ENCODE measurements at regions not wholly inside any gene's neighbourhood (a gene's known extent, or its start where the extent isn't known, plus 50 kb on each side); places are given as distances from the start of the nearest gene placed in this dataset.

GRCh38 chr11:15723966-15724365 is 609.2 kb downstream of the INSC start:
- Histone ChIP-seq H3K9me3 (no peaks in the 10 kb centered on the region), H3K36me3 (no peaks in the 10 kb centered on the region), H3K4me3 (no peak overlapping the region), H3K27me3 (no peaks in the 10 kb centered on the region), H3K4me1 (no peaks in the 10 kb centered on the region), H3K27ac (no peak overlapping the region)
- no peak for DNase-seq
- intact Hi-C loops (cut with DNase I; ENCODE audit: low total_unique reads): no loop called here
- TF ChIP-seq CTCF (IDR thresholded peaks at IDR 0.05): no peak
- TF ChIP-seq POLR2A (IDR thresholded peaks at IDR 0.05): no peak

GRCh38 chr11:15724601-15725000 is 609.9 kb downstream of the INSC start:
- DNase-seq: no peak
- Histone ChIP-seq H3K4me1 (no peaks in the 10 kb centered on the region), H3K4me3 (no peak overlapping the region), H3K9me3 (no peaks in the 10 kb centered on the region), H3K36me3 (no peaks in the 10 kb centered on the region), H3K27ac (no peak overlapping the region), H3K27me3 (no peaks in the 10 kb centered on the region)
- intact Hi-C loops (cut with DNase I; ENCODE audit: low total_unique reads): no loop called here
- TF ChIP-seq POLR2A (IDR thresholded peaks at IDR 0.05): no peak
- TF ChIP-seq CTCF (IDR thresholded peaks at IDR 0.05): no peak

DNA sequence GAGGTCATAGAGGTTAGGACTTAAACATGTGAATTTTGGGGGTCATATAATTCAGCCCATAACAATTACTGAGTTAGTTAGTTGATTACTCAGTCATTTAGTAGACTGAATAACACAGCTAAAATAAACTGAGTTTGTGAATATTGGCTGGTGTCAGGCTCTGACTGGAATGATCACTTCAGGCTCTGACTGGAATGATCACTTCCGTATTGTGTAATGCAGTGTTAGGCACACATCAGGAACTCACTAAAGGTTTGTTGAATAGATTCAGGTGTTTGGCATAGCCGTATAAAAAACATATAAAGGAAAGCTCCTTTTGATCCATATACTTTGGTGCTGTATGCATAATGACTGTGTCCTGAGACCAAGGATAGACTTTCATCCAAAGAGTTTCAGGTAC is 610.5 kb downstream of the INSC start:
- TF ChIP-seq POLR2A (IDR thresholded peaks at IDR 0.05): no peak
- no peak for TF ChIP-seq CTCF (IDR thresholded peaks at IDR 0.05)
- Histone ChIP-seq H3K9me3 (no peaks in the 10 kb centered on the region), H3K36me3 (no peaks in the 10 kb centered on the region), H3K27ac (no peak overlapping the region), H3K4me3 (no peak overlapping the region), H3K4me1 (no peaks in the 10 kb centered on the region), H3K27me3 (no peaks in the 10 kb centered on the region)
- intact Hi-C loops (cut with DNase I; ENCODE audit: low total_unique reads): no loop called here
- DNase-seq: no peak

DNA sequence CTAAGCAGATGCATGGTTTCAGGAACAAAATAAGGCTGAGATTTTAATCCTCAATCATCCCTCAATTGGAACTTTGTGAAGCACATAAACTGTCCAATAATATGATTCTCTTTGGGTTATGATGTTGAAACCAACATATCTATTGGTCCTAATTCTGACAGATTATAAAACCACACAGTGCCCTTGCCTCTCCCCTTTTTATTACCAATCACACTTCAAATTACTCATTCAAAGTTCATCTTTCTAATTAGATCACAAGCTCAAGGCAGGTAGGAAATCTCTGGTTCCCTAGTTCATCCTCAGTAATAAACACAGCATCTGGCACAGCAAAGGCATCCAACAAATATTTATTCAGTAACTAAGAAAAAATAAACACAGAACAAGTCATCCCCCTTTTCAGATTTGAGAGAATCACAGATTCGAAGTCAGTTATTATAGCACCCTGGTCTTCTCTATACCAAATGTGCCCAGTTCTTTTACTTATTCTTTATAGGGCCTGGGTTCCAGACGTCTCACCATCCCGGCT is 611.6 kb downstream of the INSC start:
- Histone ChIP-seq H3K27ac (no peak overlapping the region), H3K4me3 (no peak overlapping the region), H3K9me3 (no peaks in the 10 kb centered on the region), H3K36me3 (no peaks in the 10 kb centered on the region), H3K4me1 (no peaks in the 10 kb centered on the region), H3K27me3 (no peaks in the 10 kb centered on the region)
- intact Hi-C loops (cut with DNase I; ENCODE audit: low total_unique reads): no loop called here
- no peak for DNase-seq
- TF ChIP-seq POLR2A (IDR thresholded peaks at IDR 0.05): no peak
- TF ChIP-seq CTCF (IDR thresholded peaks at IDR 0.05): no peak

DNA sequence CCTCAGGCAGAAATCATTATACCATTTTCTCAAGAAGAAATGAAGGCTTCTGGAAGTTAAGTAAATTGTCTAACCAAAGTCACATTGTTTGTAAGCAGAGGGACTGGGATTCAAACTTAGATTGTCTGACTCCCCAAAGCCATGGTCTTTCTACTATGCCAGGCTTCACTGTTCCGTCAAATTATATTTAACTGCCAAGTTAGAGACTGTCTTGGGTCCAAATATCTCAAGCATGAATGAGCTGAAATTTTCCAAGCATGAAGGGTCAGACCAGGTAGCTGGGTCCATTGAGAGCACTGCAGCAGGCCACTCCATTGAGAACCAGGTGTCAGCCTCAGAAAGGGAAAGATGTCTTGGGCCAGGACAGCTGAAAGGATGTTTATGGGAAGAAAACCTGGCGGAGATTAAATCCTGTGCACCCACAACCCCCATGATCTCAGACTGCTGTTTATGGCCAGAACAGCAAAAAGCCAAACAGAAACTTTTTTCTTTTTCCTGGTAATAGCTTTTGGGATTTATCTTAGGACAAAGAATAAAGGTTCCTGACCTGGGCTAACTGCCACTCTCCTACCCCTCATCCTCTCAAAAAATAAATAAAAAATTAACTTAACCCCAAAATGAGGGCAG is 612.3 kb downstream of the INSC start:
- Histone ChIP-seq H3K4me3 (no peak overlapping the region), H3K9me3 (no peaks in the 10 kb centered on the region), H3K27me3 (no peaks in the 10 kb centered on the region), H3K36me3 (no peaks in the 10 kb centered on the region), H3K27ac (no peak overlapping the region), H3K4me1 (no peaks in the 10 kb centered on the region)
- no peak for DNase-seq
- intact Hi-C loops (cut with DNase I; ENCODE audit: low total_unique reads): no loop called here
- no peak for TF ChIP-seq POLR2A (IDR thresholded peaks at IDR 0.05)
- TF ChIP-seq CTCF (IDR thresholded peaks at IDR 0.05): no peak

Measured in uterus (tissue), 3 donors.